ENCODE measurements at regions not wholly inside any gene's neighbourhood (a gene's known extent, or its start where the extent isn't known, plus 50 kb on each side); places are given as distances from the start of the nearest gene placed in this dataset.

DNA sequence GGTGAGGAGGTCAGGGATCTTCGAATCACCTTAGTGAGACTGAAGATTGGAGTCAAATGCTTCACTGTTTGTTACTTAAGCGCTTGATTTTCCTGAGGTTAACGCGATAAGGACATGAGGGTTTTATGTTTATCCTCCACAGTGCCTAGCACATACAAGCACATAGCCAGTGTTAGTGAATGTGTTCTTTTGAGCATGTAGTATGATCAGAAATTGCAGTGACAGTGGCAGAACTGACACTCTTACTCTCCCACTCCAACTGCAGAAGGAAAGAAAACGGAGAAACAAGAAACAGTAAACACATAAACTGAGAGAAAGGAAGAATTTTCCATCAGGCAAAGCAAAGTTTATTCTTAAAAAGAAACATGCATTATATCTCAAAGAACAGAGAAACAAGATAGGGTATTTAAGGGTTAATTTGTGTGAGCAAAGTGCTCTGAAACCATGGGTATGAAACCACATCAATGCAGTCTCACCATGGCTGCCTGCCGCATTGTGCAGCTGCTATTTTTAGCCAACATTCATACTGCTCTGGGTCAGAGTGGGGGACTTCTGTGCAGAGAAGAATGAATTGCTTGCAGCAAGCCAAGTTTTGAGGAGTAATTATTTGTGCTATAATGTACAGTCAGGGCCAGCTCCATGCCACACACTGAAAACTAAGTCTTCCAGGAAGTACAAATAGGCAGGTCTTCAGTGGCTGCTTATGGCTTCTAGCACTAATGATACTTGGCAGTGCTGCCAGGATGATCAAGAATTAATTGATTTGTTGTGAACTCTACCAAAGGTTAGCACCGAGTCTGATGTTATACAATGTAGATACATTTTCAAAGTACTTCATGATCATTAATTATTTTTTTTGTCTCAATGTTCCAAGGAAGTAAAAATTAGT, 152.0 kb downstream of the MACC1 start:
- intact Hi-C loops (cut with micrococcal nuclease; ENCODE audit: unreplicated experiment) (no loop called here), in situ Hi-C loops (cut with HindIII; ENCODE audit: extremely low pct_ligation_motif_present, low pct_unique_long_range_greater_than_20kb) (no loop called here)
- 41% methylated on average over 7 of the region's 7 CpGs for WGBS (ENCODE audit: low lambda C conversion rate)
- no peaks in the 10 kb centered on the region for H3K4me1 ChIP-seq (ENCODE audit: insufficient read depth, low read length)
- no peaks in the 10 kb centered on the region for H4K20me1 ChIP-seq (ENCODE audit: insufficient read depth, low read length)
- H3K4me2 ChIP-seq (ENCODE audit: low read depth, low read length), result no peak overlapping the region
- DNase-seq (ENCODE audit: low spot score), result no peak
- no peaks in the 10 kb centered on the region for H3K79me2 ChIP-seq (ENCODE audit: insufficient read depth, low read length)
- no peak overlapping the region for H2AFZ ChIP-seq (ENCODE audit: low read length)
- peaks cover 43% of the 10 kb centered on the region for H3K9me3 ChIP-seq (ENCODE audit: low read length)
- no TSS peak for BruUV-seq (replicated peaks)
- no peak overlapping the region for H3K4me3 ChIP-seq (replicated peaks in 1 of 3; ENCODE audit: insufficient read depth in 1 of 3, low read depth in 2 of 3, low read length in 3 of 3)
- H3K9ac ChIP-seq (ENCODE audit: insufficient read depth, low read depth, low read length), result no peak overlapping the region
- no peak for ATAC-seq
- TF ChIP-seq ZNF260 (CRISPR knock-in tag; IDR thresholded peaks at IDR 0.05; ENCODE audit: borderline replicate concordance, low read depth), result no peak
- TF ChIP-seq ZNF30 (CRISPR knock-in tag; IDR thresholded peaks at IDR 0.05), result no peak
- TF ChIP-seq, protein P1, sequence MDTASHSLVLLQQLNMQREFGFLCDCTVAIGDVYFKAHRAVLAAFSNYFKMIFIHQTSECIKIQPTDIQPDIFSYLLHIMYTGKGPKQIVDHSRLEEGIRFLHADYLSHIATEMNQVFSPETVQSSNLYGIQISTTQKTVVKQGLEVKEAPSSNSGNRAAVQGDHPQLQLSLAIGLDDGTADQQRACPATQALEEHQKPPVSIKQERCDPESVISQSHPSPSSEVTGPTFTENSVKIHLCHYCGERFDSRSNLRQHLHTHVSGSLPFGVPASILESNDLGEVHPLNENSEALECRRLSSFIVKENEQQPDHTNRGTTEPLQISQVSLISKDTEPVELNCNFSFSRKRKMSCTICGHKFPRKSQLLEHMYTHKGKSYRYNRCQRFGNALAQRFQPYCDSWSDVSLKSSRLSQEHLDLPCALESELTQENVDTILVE (CRISPR knock-in tag; IDR thresholded peaks at IDR 0.05), result no peak
- TF ChIP-seq, protein P2, sequence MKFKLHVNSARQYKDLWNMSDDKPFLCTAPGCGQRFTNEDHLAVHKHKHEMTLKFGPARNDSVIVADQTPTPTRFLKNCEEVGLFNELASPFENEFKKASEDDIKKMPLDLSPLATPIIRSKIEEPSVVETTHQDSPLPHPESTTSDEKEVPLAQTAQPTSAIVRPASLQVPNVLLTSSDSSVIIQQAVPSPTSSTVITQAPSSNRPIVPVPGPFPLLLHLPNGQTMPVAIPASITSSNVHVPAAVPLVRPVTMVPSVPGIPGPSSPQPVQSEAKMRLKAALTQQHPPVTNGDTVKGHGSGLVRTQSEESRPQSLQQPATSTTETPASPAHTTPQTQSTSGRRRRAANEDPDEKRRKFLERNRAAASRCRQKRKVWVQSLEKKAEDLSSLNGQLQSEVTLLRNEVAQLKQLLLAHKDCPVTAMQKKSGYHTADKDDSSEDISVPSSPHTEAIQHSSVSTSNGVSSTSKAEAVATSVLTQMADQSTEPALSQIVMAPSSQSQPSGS (CRISPR knock-in tag; IDR thresholded peaks at IDR 0.05), result no peak
- TF ChIP-seq JARID2 (CRISPR knock-in tag; IDR thresholded peaks at IDR 0.05; ENCODE audit: insufficient replicate concordance), result no peak
- POLR2A ChIA-PET, result no interaction called here
- no peaks in the 10 kb centered on the region for H3K36me3 ChIP-seq (replicated peaks in 1 of 2; ENCODE audit: control insufficient read depth in 1 of 2, insufficient read depth in 2 of 2, low read length in 2 of 2)
- H3K27me3 ChIP-seq (ENCODE audit: control insufficient read depth in 1 of 2, insufficient read depth in 2 of 2, low read length in 2 of 2), result no peaks in the 10 kb centered on the region
- no peak for FAIRE-seq
- CTCF ChIA-PET (ENCODE audit: low intra/inter-chr PET ratio, low total read pairs), result no interaction called here
- no peak overlapping the region for H3K27ac ChIP-seq (ENCODE audit: extremely low read length, insufficient read depth, low read length)

Data from HepG2 (cell line).